ENCODE measurements at regions not wholly inside any gene's neighbourhood (a gene's known extent, or its start where the extent isn't known, plus 50 kb on each side); places are given as distances from the start of the nearest gene placed in this dataset.

DNA sequence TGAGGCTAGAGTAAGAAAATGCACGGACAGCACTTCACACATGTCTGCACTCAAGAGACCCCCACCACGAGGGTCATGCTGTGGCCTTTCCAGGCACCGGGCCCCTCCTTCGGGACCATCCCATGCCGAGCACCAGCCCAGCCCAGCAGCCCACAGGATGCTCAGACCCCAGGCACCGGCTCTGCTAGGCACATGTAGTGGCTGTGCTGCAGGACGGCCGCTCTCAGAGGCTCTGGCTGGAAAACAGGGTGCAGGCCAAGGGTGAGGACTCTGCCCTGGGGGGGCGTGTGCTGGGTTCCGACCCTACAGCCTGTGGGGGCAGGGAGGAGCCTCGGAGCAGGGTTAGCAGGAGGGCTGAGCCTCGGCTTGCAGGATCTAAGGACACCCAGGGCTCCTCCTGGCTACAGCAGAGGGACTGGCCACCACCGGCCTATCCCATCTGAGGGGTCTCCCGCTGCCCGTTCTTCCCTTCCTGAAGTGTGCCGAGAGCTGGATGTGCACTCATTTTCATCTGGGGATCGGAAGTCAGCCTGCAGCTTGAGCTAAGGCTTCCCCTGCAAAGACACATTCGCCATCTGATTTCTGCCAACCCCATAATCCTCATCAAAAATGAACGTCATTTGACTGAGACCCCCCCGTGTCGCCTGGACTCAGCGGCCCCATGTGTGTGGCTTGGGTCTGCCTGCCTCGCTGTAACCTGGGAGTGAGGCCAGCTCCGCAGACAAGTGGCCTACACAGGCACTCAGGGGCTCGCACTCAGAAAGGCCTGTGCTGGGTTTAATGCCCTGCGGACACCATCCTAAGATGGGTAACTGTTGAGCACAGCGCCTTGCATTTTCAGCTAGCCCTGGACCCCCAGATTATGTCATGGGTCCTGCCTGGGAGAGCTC, 293.1 kb upstream of the FOXF1 start:
- H3K27ac ChIP-seq (replicated peaks) = no peak overlapping the region
- H3K9me3 ChIP-seq (replicated peaks) = no peaks in the 10 kb centered on the region
- no peak overlapping the region for H3K4me3 ChIP-seq
- peaks cover 13% of the 10 kb centered on the region for H3K4me1 ChIP-seq
- no peaks in the 10 kb centered on the region for H3K36me3 ChIP-seq
- H3K27me3 ChIP-seq (ENCODE audit: low read depth) = peaks cover 68% of the 10 kb centered on the region
- TF ChIP-seq CTCF (IDR thresholded peaks at IDR 0.05; ENCODE audit: borderline replicate concordance) = no peak
- DNase-seq = no peak
- intact Hi-C loops (cut with micrococcal nuclease) = no loop called here

DNA sequence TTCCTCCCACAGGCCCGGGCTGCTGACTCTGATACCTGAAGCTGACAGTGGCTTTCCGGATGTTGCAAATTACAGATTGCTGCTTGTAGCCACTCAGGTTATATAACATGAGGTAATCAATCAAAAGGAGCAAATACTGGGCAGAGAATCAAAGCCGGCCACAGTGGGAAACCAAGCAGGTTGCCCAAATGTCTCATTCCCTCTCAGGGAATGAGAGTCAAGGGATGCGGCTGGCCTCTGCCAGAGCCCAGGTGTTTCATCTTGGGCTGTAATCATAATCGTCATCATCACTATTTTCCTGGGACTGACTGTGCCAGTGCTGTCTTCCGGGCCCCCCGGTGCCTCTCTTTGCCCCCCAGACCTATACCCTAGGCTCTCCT, 292.4 kb upstream of the FOXF1 start:
- no peaks in the 10 kb centered on the region for H3K9me3 ChIP-seq (replicated peaks)
- TF ChIP-seq CTCF (IDR thresholded peaks at IDR 0.05; ENCODE audit: borderline replicate concordance) = no peak
- H3K27me3 ChIP-seq (ENCODE audit: low read depth) = peaks cover 74% of the 10 kb centered on the region
- H3K4me1 ChIP-seq = peaks cover 19% of the 10 kb centered on the region
- H3K27ac ChIP-seq (replicated peaks) = no peak overlapping the region
- no peak overlapping the region for H3K4me3 ChIP-seq
- DNase-seq = no peak
- intact Hi-C loops (cut with micrococcal nuclease) = no loop called here
- H3K36me3 ChIP-seq = no peaks in the 10 kb centered on the region

GRCh38 chr16:86218479-86219170, 291.7 kb upstream of the FOXF1 start:
- intact Hi-C loops (cut with micrococcal nuclease) = no loop called here
- no peak for DNase-seq
- H3K27me3 ChIP-seq (ENCODE audit: low read depth) = peaks cover 82% of the 10 kb centered on the region
- H3K4me3 ChIP-seq = no peak overlapping the region
- H3K9me3 ChIP-seq (replicated peaks) = no peaks in the 10 kb centered on the region
- TF ChIP-seq CTCF (IDR thresholded peaks at IDR 0.05; ENCODE audit: borderline replicate concordance) = no peak
- H3K36me3 ChIP-seq = no peaks in the 10 kb centered on the region
- H3K4me1 ChIP-seq = peaks cover 21% of the 10 kb centered on the region
- H3K27ac ChIP-seq (replicated peaks) = no peak overlapping the region

DNA sequence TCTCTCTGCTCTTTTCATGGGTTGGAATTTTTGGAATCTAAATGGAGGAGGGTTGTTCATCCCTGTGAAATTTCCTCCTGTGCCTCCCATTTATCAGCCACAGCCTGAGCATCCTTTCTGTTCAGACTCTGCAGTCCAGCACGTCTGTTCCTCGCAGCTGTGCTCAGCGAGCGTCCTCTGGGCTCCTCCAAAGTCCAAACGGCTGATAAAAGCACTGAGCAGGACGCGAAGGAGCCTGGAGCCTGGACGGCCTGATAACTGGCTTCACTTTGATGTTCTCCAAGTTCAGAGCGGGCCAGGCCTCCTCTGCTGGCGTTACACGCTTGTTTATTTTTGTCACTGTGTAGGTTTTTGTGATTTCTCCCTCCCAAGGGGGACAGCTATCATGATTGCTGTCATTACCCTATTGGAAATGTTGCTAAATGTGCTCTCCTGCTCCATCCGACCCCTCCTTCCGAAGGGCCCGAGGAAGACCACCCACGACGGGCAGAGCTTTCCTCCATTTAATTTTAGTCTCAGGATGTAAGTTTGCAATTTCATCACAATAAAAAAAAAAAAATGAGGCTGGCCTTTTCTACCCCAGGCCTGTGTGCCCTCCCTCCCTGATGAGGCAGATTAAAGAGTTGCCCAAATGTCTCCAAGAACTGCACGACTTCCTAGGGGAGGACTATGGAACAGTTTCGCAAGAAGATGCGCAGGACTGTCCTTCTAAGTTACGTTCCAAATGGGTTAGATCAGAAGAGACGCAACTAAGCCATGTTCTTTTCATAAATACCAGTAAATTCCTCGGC, 290.5 kb upstream of the FOXF1 start:
- Histone ChIP-seq H3K27ac (replicated peaks) (no peak overlapping the region), H3K4me3 (no peak overlapping the region), H3K27me3 (ENCODE audit: low read depth) (peaks cover 91% of the 10 kb centered on the region), H3K9me3 (replicated peaks) (no peaks in the 10 kb centered on the region), H3K4me1 (peaks cover 11% of the 10 kb centered on the region), H3K36me3 (no peaks in the 10 kb centered on the region)
- intact Hi-C loops (cut with micrococcal nuclease) = no loop called here
- no peak for TF ChIP-seq CTCF (IDR thresholded peaks at IDR 0.05; ENCODE audit: borderline replicate concordance)
- DNase-seq = no peak

- intact Hi-C loops (cut with micrococcal nuclease) = no loop called here
- H3K27ac ChIP-seq (replicated peaks) = no peak overlapping the region
- no peak for DNase-seq
- no peak for TF ChIP-seq CTCF (IDR thresholded peaks at IDR 0.05; ENCODE audit: borderline replicate concordance)
- peaks cover 8% of the 10 kb centered on the region for H3K4me1 ChIP-seq
- H3K36me3 ChIP-seq = no peaks in the 10 kb centered on the region
- no peak overlapping the region for H3K4me3 ChIP-seq
- no peaks in the 10 kb centered on the region for H3K9me3 ChIP-seq (replicated peaks)
- peaks cover 92% of the 10 kb centered on the region for H3K27me3 ChIP-seq (ENCODE audit: low read depth)
Observed at GRCh38 chr16:86220561-86220960, 289.8 kb upstream of the FOXF1 start.
